ENCODE measurements at regions not wholly inside any gene's neighbourhood (a gene's known extent, or its start where the extent isn't known, plus 50 kb on each side); places are given as distances from the start of the nearest gene placed in this dataset.

GRCh38 chr17:5800131-5800530, 215.8 kb upstream of the NLRP1 start:
- TF ChIP-seq RFX5 (IDR thresholded peaks at IDR 0.05; ENCODE audit: low read depth, low read length) (no peak), CEBPB (IDR thresholded peaks at IDR 0.05; ENCODE audit: low read depth, low read length) (no peak), CTCF (conservative IDR thresholded peaks at IDR 0.05; ENCODE audit: low read depth, low read length) (no peak), NFE2L2 (IDR thresholded peaks at IDR 0.05; ENCODE audit: low read depth, low read length) (no peak), POLR2A (IDR thresholded peaks at IDR 0.05; ENCODE audit: low read depth, low read length) (no peak), MAFK (IDR thresholded peaks at IDR 0.05; ENCODE audit: low read depth, low read length) (no peak), RAD21 (IDR thresholded peaks at IDR 0.05; ENCODE audit: low read length) (no peak)
- TF ChIP-seq, protein P1, sequence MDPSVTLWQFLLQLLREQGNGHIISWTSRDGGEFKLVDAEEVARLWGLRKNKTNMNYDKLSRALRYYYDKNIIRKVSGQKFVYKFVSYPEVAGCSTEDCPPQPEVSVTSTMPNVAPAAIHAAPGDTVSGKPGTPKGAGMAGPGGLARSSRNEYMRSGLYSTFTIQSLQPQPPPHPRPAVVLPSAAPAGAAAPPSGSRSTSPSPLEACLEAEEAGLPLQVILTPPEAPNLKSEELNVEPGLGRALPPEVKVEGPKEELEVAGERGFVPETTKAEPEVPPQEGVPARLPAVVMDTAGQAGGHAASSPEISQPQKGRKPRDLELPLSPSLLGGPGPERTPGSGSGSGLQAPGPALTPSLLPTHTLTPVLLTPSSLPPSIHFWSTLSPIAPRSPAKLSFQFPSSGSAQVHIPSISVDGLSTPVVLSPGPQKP (IDR thresholded peaks at IDR 0.05; ENCODE audit: borderline replicate concordance, low read depth, low read length) = no peak
